ENCODE measurements at regions not wholly inside any gene's neighbourhood (a gene's known extent, or its start where the extent isn't known, plus 50 kb on each side); places are given as distances from the start of the nearest gene placed in this dataset.
"Not testable (repeated sequence)": the region's sequence is repeated elsewhere in the genome, so short reads cannot be mapped to it uniquely, and the experiment has no call there.

GRCh38 chr13:75175575-75175974 lies 306.4 kb downstream of the TBC1D4 start:
- DNase-seq = no peak
- no peaks in the 10 kb centered on the region for H3K79me2 ChIP-seq (ENCODE audit: low read length)
- H3K9me2 ChIP-seq (replicated peaks; ENCODE audit: insufficient read depth, low read length) = no peaks in the 10 kb centered on the region
- no peaks in the 10 kb centered on the region for H4K20me1 ChIP-seq (ENCODE audit: insufficient read depth, low read length)
- no peaks in the 10 kb centered on the region for H3F3A ChIP-seq (ENCODE audit: insufficient read depth, low read length)
- no peak overlapping the region for H3K9ac ChIP-seq (ENCODE audit: low read length)
- no peaks in the 10 kb centered on the region for H3K27me3 ChIP-seq (replicated peaks; ENCODE audit: insufficient read depth, low read length)
- no peak overlapping the region for H3K4me2 ChIP-seq (ENCODE audit: low read depth, low read length)
- H3K27ac ChIP-seq (ENCODE audit: low read length) = no peak overlapping the region
- no peak for TF ChIP-seq EZH2 (optimal IDR thresholded peaks at IDR 0.05; ENCODE audit: low read depth, low read length)
- no peak for TF ChIP-seq EZH2phosphoT487 (IDR thresholded peaks at IDR 0.05; ENCODE audit: low read length)
- TF ChIP-seq CTCF (IDR thresholded peaks at IDR 0.05; ENCODE audit: low read length) = no peak
- no peaks in the 10 kb centered on the region for H3K9me3 ChIP-seq (replicated peaks; ENCODE audit: insufficient read depth, low read length)
- H3K36me3 ChIP-seq (replicated peaks; ENCODE audit: insufficient read depth, low read length) = no peaks in the 10 kb centered on the region
- no peak overlapping the region for H2AFZ ChIP-seq (ENCODE audit: low read length)
- no peaks in the 10 kb centered on the region for H3K4me1 ChIP-seq (ENCODE audit: low read length)
- no peak overlapping the region for H3K4me3 ChIP-seq (ENCODE audit: low read length)

GRCh38 chr13:75175097-75175496 lies 306.9 kb downstream of the TBC1D4 start:
- H3F3A ChIP-seq (ENCODE audit: insufficient read depth, low read length); H3K27ac ChIP-seq (ENCODE audit: low read length); H3K9me3 ChIP-seq (replicated peaks; ENCODE audit: insufficient read depth, low read length); H3K36me3 ChIP-seq (replicated peaks; ENCODE audit: insufficient read depth, low read length); H3K9me2 ChIP-seq (replicated peaks; ENCODE audit: insufficient read depth, low read length); H3K79me2 ChIP-seq (ENCODE audit: low read length); H3K4me1 ChIP-seq (ENCODE audit: low read length); H2AFZ ChIP-seq (ENCODE audit: low read length); H4K20me1 ChIP-seq (ENCODE audit: insufficient read depth, low read length); H3K4me3 ChIP-seq (ENCODE audit: low read length); DNase-seq; H3K9ac ChIP-seq (ENCODE audit: low read length); H3K27me3 ChIP-seq (replicated peaks; ENCODE audit: insufficient read depth, low read length); H3K4me2 ChIP-seq (ENCODE audit: low read depth, low read length): not testable (repeated sequence)

- DNase-seq = no peak
- Histone ChIP-seq H3K27ac (ENCODE audit: low read length) (no peak overlapping the region), H3K36me3 (replicated peaks; ENCODE audit: insufficient read depth, low read length) (no peaks in the 10 kb centered on the region), H3K9ac (ENCODE audit: low read length) (no peak overlapping the region), H3K9me3 (replicated peaks; ENCODE audit: insufficient read depth, low read length) (no peaks in the 10 kb centered on the region), H3K27me3 (replicated peaks; ENCODE audit: insufficient read depth, low read length) (no peaks in the 10 kb centered on the region), H3K4me1 (ENCODE audit: low read length) (no peaks in the 10 kb centered on the region), H3F3A (ENCODE audit: insufficient read depth, low read length) (no peaks in the 10 kb centered on the region), H3K9me2 (replicated peaks; ENCODE audit: insufficient read depth, low read length) (no peaks in the 10 kb centered on the region), H3K4me2 (ENCODE audit: low read depth, low read length) (no peak overlapping the region), H2AFZ (ENCODE audit: low read length) (no peak overlapping the region), H3K79me2 (ENCODE audit: low read length) (no peaks in the 10 kb centered on the region), H3K4me3 (ENCODE audit: low read length) (no peak overlapping the region), H4K20me1 (ENCODE audit: insufficient read depth, low read length) (no peaks in the 10 kb centered on the region)
- TF ChIP-seq EZH2phosphoT487 (IDR thresholded peaks at IDR 0.05; ENCODE audit: low read length) (no peak), CTCF (IDR thresholded peaks at IDR 0.05; ENCODE audit: low read length) (no peak), EZH2 (optimal IDR thresholded peaks at IDR 0.05; ENCODE audit: low read depth, low read length) (no peak)
Observed at GRCh38 chr13:75174481-75174880, 307.5 kb downstream of the TBC1D4 start.

- DNase-seq = no peak
- TF ChIP-seq CTCF (IDR thresholded peaks at IDR 0.05; ENCODE audit: low read length) (no peak), EZH2 (optimal IDR thresholded peaks at IDR 0.05; ENCODE audit: low read depth, low read length) (no peak), EZH2phosphoT487 (IDR thresholded peaks at IDR 0.05; ENCODE audit: low read length) (no peak)
Observed at GRCh38 chr13:75173457-75174356, 308.3 kb downstream of the TBC1D4 start.

More at GRCh38 chr13:75173457-75174356, 308.3 kb downstream of the TBC1D4 start:
- Histone ChIP-seq H3K4me1 (ENCODE audit: low read length) (no peaks in the 10 kb centered on the region), H4K20me1 (ENCODE audit: insufficient read depth, low read length) (no peaks in the 10 kb centered on the region), H3K4me2 (ENCODE audit: low read depth, low read length) (no peak overlapping the region), H3K9ac (ENCODE audit: low read length) (no peak overlapping the region), H3K27ac (ENCODE audit: low read length) (no peak overlapping the region), H3K9me3 (replicated peaks; ENCODE audit: insufficient read depth, low read length) (no peaks in the 10 kb centered on the region), H3K27me3 (replicated peaks; ENCODE audit: insufficient read depth, low read length) (no peaks in the 10 kb centered on the region), H3K4me3 (ENCODE audit: low read length) (no peak overlapping the region), H3K9me2 (replicated peaks; ENCODE audit: insufficient read depth, low read length) (no peaks in the 10 kb centered on the region), H3K36me3 (replicated peaks; ENCODE audit: insufficient read depth, low read length) (no peaks in the 10 kb centered on the region), H3K79me2 (ENCODE audit: low read length) (no peaks in the 10 kb centered on the region), H3F3A (ENCODE audit: insufficient read depth, low read length) (no peaks in the 10 kb centered on the region), H2AFZ (ENCODE audit: low read length) (no peak overlapping the region)
